K562 (cell line): ENCODE measurements at regions not wholly inside any gene's neighbourhood (a gene's known extent, or its start where the extent isn't known, plus 50 kb on each side); places are given as distances from the start of the nearest gene placed in this dataset.

Experiments used
- ATAC-seq: fragments of 200-7000 bp; cut with Tn5 transposase; 3 replicates; pipeline ENCODE4 v1.9.1; 2020; ENCODE audit warnings: moderate library complexity
- BruUV-seq: library from RNA; stranded (reverse); fragments of 400-500 nt; replicated peaks from 2 replicates; lab custom pipeline; 2021; lab: Mats Ljungman, UMichigan
- CTCF ChIA-PET: fragments of 300-600 bp; formaldehyde crosslinking; extraction: SDS; loops from one replicate; lab custom pipeline; 2021; ENCODE audit warnings: low intra/inter-chr PET ratio; lab: Yijun Ruan, JAX
- POLR2A ChIA-PET: fragments of 300-600, 350-650 bp; sonication (Branson Sonifier 250); formaldehyde crosslinking; extraction: SDS; loops from one replicate; lab custom pipeline; 2021; ENCODE audit warnings: antibody characterized with exemption, inconsistent platforms; lab: Yijun Ruan, JAX
- DNase-seq, 4 experiments: peaks; one replicate each; pipeline versions ENCODE4 v3.0.0 to v3.0.0-alpha.2; 2011 to 2018; ENCODE audit warnings: low spot score in 3 of 4, mixed read lengths in 3 of 4; ENCODE audit errors: extremely low read depth in 1 of 4
- FAIRE-seq: peaks from 2 replicates; lab custom pipeline; 2011; peaks lifted over from hg19 to GRCh38; lab: Jason Lieb, UNC
- H2AFZ ChIP-seq: 2 replicates; pipeline ENCODE4 v1.6.0; 2011; ENCODE audit warnings: low read depth, low read length, control low read depth, inconsistent platforms
- H3K27ac ChIP-seq: fragments of 200-600 bp; 3 replicates; pipeline ENCODE4 v1.8.0; 2011; ENCODE audit warnings: low read depth, mild to moderate bottlenecking, control low read depth, inconsistent platforms, low read length, moderate library complexity, mixed read lengths; ENCODE audit errors: extremely low read depth
- H3K27me3 ChIP-seq, 2 experiments: fragments of 300-600 bp in 1 of 2; 2 replicates in 1 of 2; 3 replicates in 1 of 2; pipeline versions ENCODE4 v1.6.0 to v1.8.0; 2011; ENCODE audit warnings: inconsistent platforms in 2 of 2, low read length in 2 of 2, mild to moderate bottlenecking in 1 of 2, mixed read lengths in 1 of 2, moderate library complexity in 1 of 2; ENCODE audit not compliant: control insufficient read depth in 2 of 2, insufficient read depth in 2 of 2
- H3K36me3 ChIP-seq: fragments of 300-600 bp; 3 replicates; pipeline ENCODE4 v1.8.0; 2011; ENCODE audit warnings: mild to moderate bottlenecking, low read length, inconsistent platforms; ENCODE audit not compliant: control insufficient read depth, insufficient read depth
- H3K4me1 ChIP-seq, 2 experiments: fragments of 200-600 bp in 1 of 2; replicated peaks in 1 of 2; 2 replicates in 1 of 2; 3 replicates in 1 of 2; pipeline versions ENCODE4 v1.5.1 to v1.8.0; 2011; ENCODE audit warnings: inconsistent platforms in 2 of 2, low read length in 2 of 2, mild to moderate bottlenecking in 1 of 2, mixed read lengths in 1 of 2, moderate library complexity in 1 of 2; ENCODE audit not compliant: control insufficient read depth in 2 of 2, insufficient read depth in 2 of 2
- H3K4me2 ChIP-seq: 2 replicates; pipeline ENCODE4 v1.6.1; 2011; ENCODE audit warnings: low read length, control low read depth, inconsistent platforms, mixed read lengths; ENCODE audit not compliant: insufficient read depth
- H3K4me3 ChIP-seq: fragments of 200-600 bp; sonication (generic), shearing (Covaris generic); 2 replicates; pipeline ENCODE4 v1.5.1; 2016; ENCODE audit warnings: control low read depth, inconsistent platforms
- H3K79me2 ChIP-seq: fragments of 200-600 bp; 3 replicates; pipeline ENCODE4 v1.8.0; 2011; ENCODE audit warnings: low read length, inconsistent platforms; ENCODE audit not compliant: control insufficient read depth, insufficient read depth
- H3K9ac ChIP-seq, 2 experiments: 2 replicates each; pipeline versions ENCODE4 v1.6.0 to v1.6.1; 2011; ENCODE audit warnings: low read depth in 2 of 2, low read length in 2 of 2, control low read depth in 1 of 2, inconsistent platforms in 1 of 2, mild to moderate bottlenecking in 1 of 2, mixed read lengths in 1 of 2; ENCODE audit not compliant: insufficient read depth in 1 of 2
- H3K9me1 ChIP-seq: one replicate; pipeline ENCODE4 v1.6.0; 2011; ENCODE audit warnings: inconsistent platforms, mild to moderate bottlenecking, low read length, moderate library complexity; ENCODE audit not compliant: control insufficient read depth, insufficient read depth
- H3K9me3 ChIP-seq: replicated peaks from 2 replicates; pipeline ENCODE4 v1.5.1; 2011; ENCODE audit warnings: low read depth, low read length, inconsistent platforms; ENCODE audit not compliant: control insufficient read depth, insufficient read depth
- H4K20me1 ChIP-seq: replicated peaks from 2 replicates; pipeline ENCODE4 v1.6.1; 2011; ENCODE audit warnings: low read length, inconsistent platforms, mixed read lengths; ENCODE audit not compliant: control insufficient read depth, insufficient read depth
- ESRRB ChIP-seq: fragments of 250-450 bp; sonication (Bioruptor Pico); IDR thresholded peaks from 2 replicates; pipeline ENCODE4 v1.5.0; 2020; ENCODE audit warnings: mild to moderate bottlenecking, moderate library complexity, borderline replicate concordance
- HNRNPH1 ChIP-seq: fragments of 200-400 bp; formaldehyde crosslinking; optimal IDR thresholded peaks from 2 replicates; pipeline ENCODE3; 2017; ENCODE audit warnings: low read depth, mild to moderate bottlenecking, low read length, moderate library complexity
- POLR3A ChIP-seq: IDR thresholded peaks from 2 replicates; pipeline ENCODE4 v1.6.1; 2011; ENCODE audit warnings: borderline replicate concordance, mild to moderate bottlenecking, moderate library complexity; ENCODE audit not compliant: insufficient read length, insufficient read depth; ENCODE audit errors: extremely low read depth
- RCOR1 ChIP-seq, 2 experiments: IDR thresholded peaks; 2 replicates each; pipeline ENCODE4 v1.6.1; 2012; ENCODE audit warnings: low read depth in 2 of 2, low read length in 2 of 2, borderline replicate concordance in 1 of 2, improper control_type of control experiment in 1 of 2
- U2AF2 ChIP-seq: fragments of 200-400 bp; formaldehyde crosslinking; optimal IDR thresholded peaks from 2 replicates; pipeline ENCODE3; 2017; ENCODE audit warnings: low read depth, mild to moderate bottlenecking, low read length
- ZNF324 ChIP-seq: fragments of 250-450 bp; sonication (Bioruptor Pico); IDR thresholded peaks from 2 replicates; pipeline ENCODE4 v1.4.0; 2020; ENCODE audit warnings: mild to moderate bottlenecking
- WGBS: fragments of 100-300 bp; shearing (Covaris generic); methylation state at CpG from one replicate; pipeline ENCODE4 v1.1.6; 2016; ENCODE audit warnings: low coverage, mixed read lengths; ENCODE audit not compliant: insufficient coverage; ENCODE audit errors: missing lambda C conversion rate; 5-methylcytosine and 5-hydroxymethylcytosine counted together
- in situ Hi-C: fragments of 300-500 bp; cut with MboI; formaldehyde crosslinking; loops from 4 replicates; pipeline ENCODE4 v1.15.0; 2018; ENCODE audit warnings: inconsistent platforms, mixed read lengths
- intact Hi-C: fragments of 100-400 bp; cut with micrococcal nuclease; formaldehyde crosslinking; loops from 2 replicates; pipeline ENCODE4 v1.14.2; 2022
- TF ChIP-seq, protein P1 (sequence below), 2 experiments: fragments of 450-650 bp; IDR thresholded peaks; 2 replicates each; pipeline ENCODE4 v1.6.1; 2016

- H3K9ac ChIP-seq, result no peak overlapping the region
- no peaks in the 10 kb centered on the region; the same call in 1 of the 2 replicates for H4K20me1 ChIP-seq
- H3K9me3 ChIP-seq, result no peaks in the 10 kb centered on the region
- H3K4me1 ChIP-seq, result no peaks in the 10 kb centered on the region
- no peaks in the 10 kb centered on the region for H3K79me2 ChIP-seq
- peaks cover 4 to 27% of the 10 kb centered on the region in 2 experiments; a peak in 3 of 5 replicates for H3K27me3 ChIP-seq
- intact Hi-C loops (loop anchor here (5.0 kb wide), 1 partner anchor 198 kb away; no protein-coding TSS in a partner anchor), in situ Hi-C loops (no loop called here)
- no peak overlapping the region for H3K4me3 ChIP-seq
- no peak overlapping the region for H3K27ac ChIP-seq
- H3K36me3 ChIP-seq, result no peaks in the 10 kb centered on the region
- H3K4me2 ChIP-seq, result no peak overlapping the region
- no TSS peak for BruUV-seq
- 0% methylated on average over 7 of the region's 7 CpGs for WGBS
- FAIRE-seq, result no peak
- POLR2A ChIA-PET, result no interaction called here
- DNase-seq, result no peak
- peaks cover 3% of the 10 kb centered on the region for H3K9me1 ChIP-seq
- TF ChIP-seq RCOR1 (IDR thresholded peaks at IDR 0.05; ENCODE audit: borderline replicate concordance in 1 of 2, low read depth in 2 of 2, low read length in 2 of 2) (no peak), POLR3A (no peak), U2AF2 (no peak), HNRNPH1 (no peak), ESRRB (CRISPR knock-in tag) (no peak), ZNF324 (CRISPR knock-in tag) (no peak)
- TF ChIP-seq, protein P1, sequence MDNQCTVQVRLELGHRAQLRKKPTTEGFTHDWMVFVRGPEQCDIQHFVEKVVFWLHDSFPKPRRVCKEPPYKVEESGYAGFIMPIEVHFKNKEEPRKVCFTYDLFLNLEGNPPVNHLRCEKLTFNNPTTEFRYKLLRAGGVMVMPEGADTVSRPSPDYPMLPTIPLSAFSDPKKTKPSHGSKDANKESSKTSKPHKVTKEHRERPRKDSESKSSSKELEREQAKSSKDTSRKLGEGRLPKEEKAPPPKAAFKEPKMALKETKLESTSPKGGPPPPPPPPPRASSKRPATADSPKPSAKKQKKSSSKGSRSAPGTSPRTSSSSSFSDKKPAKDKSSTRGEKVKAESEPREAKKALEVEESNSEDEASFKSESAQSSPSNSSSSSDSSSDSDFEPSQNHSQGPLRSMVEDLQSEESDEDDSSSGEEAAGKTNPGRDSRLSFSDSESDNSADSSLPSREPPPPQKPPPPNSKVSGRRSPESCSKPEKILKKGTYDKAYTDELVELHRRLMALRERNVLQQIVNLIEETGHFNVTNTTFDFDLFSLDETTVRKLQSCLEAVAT (IDR thresholded peaks at IDR 0.05), result no peak
- TF ChIP-seq, all 486 proteins: peak for 0
- no peak for ATAC-seq
- no peak overlapping the region for H2AFZ ChIP-seq
- CTCF ChIA-PET, result no interaction called here
These were observed 100.0 kb upstream of the SLC44A3 start for GRCh38 chr1:94719926-94720793.
